Rectal smooth muscle tissue (tissue), 1 donor: ENCODE measurements at regions not wholly inside any gene's neighbourhood (a gene's known extent, or its start where the extent isn't known, plus 50 kb on each side); places are given as distances from the start of the nearest gene placed in this dataset.

Source experiments
- H3K27ac ChIP-seq: one replicate; pipeline ENCODE4 v1.7.0; 2013; ENCODE audit warnings: low read depth, low read length, inconsistent platforms
- H3K27me3 ChIP-seq: one replicate; pipeline ENCODE4 v1.7.0; 2013; ENCODE audit warnings: low read length; ENCODE audit not compliant: control insufficient read depth, insufficient read depth
- H3K36me3 ChIP-seq: one replicate; pipeline ENCODE4 v1.7.0; 2013; ENCODE audit warnings: low read length; ENCODE audit not compliant: control insufficient read depth, insufficient read depth
- H3K4me1 ChIP-seq: one replicate; pipeline ENCODE4 v1.7.0; 2013; ENCODE audit warnings: low read length; ENCODE audit not compliant: control insufficient read depth, insufficient read depth
- H3K4me3 ChIP-seq: one replicate; pipeline ENCODE4 v1.7.0; 2013; ENCODE audit warnings: low read length
- H3K9ac ChIP-seq: one replicate; pipeline ENCODE4 v1.7.0; 2013; ENCODE audit warnings: low read length

DNA sequence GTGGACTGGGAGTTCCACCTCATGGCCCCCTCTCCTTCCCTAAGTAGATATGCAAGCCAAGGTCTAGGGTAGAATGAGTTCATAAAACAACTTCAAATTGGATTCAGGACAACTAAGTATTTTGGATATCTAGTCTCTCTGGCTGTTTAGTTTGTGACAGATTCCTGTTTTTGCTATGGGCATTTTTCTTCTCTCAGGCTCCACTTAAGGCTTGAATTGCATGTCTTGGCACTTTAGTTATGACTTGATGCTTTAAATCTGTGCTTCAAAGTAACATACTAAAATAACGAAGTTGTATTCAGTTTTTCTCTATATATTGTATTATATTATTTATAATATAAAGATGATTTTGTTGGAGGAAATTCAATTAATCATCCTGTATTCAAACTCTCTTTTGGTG lies 873.4 kb upstream of the MBL2 start:
- Histone ChIP-seq H3K36me3 (no peaks in the 10 kb centered on the region), H3K4me1 (no peaks in the 10 kb centered on the region), H3K4me3 (no peak overlapping the region), H3K27me3 (no peaks in the 10 kb centered on the region), H3K27ac (no peak overlapping the region), H3K9ac (no peak overlapping the region)

DNA sequence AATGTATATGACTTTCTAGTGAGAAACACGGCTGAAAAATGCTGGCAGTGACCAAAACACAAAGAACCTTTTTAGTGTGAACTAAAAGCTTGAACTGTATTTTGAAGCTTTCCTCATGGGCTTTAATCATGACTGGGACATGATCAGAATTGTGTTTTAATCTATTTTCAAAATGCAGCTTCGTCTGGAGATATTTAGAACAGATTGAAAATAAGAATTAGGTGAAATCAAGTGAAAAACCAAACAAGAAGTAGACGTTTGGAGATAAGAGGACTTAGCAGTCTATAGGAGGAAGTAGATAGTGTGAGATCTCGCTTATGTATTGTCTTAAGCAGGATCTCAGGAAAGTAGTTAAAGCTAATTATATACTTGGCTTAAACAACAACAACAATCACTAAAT lies 865.4 kb upstream of the MBL2 start:
- Histone ChIP-seq H3K36me3 (no peaks in the 10 kb centered on the region), H3K27me3 (no peaks in the 10 kb centered on the region), H3K4me3 (no peak overlapping the region), H3K4me1 (no peaks in the 10 kb centered on the region), H3K9ac (no peak overlapping the region), H3K27ac (no peak overlapping the region)

DNA sequence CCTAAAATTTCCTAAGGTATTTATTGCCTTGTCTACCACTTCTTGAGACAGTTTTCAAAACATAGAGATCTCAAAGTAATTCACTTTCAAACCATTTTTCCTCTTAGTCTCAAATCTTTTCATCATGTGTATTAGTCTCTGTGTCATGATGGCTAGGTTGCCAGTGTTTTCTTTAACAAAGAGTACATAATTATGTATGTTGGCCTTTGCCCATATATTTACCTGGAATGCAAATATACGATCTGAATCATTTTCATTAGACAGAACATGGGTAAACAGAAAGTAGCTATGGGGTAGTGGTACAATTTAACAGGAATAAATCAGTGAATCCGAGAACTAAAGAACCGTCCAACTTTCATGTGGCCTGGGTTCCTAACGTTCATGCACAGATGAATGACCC lies 852.1 kb upstream of the MBL2 start:
- H3K27me3 ChIP-seq: no peaks in the 10 kb centered on the region
- no peak overlapping the region for H3K9ac ChIP-seq
- no peak overlapping the region for H3K4me3 ChIP-seq
- no peak overlapping the region for H3K27ac ChIP-seq
- H3K4me1 ChIP-seq: no peaks in the 10 kb centered on the region
- no peaks in the 10 kb centered on the region for H3K36me3 ChIP-seq

DNA sequence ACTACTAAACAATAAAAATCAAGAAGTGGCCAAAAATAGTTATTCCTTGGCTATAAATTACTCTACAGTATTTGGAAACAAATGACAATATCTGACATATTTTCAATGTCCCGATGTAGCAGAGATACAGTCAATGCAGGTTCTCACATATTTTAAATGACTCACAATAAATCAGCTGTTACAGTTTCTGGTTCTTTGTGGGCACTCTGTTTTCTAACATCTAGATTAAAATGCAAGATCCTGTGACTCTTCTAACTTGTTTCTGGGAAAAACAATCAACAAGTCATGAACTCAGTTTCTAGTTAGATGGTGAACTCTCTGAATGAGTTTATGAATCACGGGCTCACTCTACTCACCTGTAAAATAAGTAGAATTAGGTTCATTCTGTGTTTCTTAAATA lies 849.6 kb upstream of the MBL2 start:
- Histone ChIP-seq H3K9ac (no peak overlapping the region), H3K27ac (no peak overlapping the region)

DNA sequence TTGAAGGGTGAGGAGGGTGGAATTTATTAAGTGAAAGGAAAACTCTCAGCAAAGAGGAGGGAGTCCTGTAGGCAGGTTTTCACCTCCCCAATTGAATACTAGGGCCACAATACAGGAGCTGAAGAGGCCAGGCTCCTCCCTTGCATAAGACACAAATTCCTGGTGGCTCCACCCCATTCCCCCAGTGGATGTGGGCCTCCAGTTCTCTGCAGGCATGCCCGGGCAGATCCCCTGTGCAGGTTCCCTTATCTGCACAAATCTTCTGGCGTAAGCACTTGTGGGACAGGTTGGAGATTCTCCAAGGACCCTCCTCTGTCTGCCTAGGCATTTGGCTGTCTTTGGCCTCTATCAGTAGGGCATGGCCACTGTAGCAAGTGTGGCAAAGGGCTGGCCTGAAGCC lies 847.1 kb upstream of the MBL2 start:
- Histone ChIP-seq H3K4me3 (no peak overlapping the region), H3K9ac (no peak overlapping the region), H3K36me3 (no peaks in the 10 kb centered on the region)

More for the DNA sequence above, 849.6 kb upstream of the MBL2 start:
- Histone ChIP-seq H3K36me3 (no peaks in the 10 kb centered on the region), H3K4me1 (no peaks in the 10 kb centered on the region), H3K27me3 (no peaks in the 10 kb centered on the region), H3K4me3 (no peak overlapping the region)

DNA sequence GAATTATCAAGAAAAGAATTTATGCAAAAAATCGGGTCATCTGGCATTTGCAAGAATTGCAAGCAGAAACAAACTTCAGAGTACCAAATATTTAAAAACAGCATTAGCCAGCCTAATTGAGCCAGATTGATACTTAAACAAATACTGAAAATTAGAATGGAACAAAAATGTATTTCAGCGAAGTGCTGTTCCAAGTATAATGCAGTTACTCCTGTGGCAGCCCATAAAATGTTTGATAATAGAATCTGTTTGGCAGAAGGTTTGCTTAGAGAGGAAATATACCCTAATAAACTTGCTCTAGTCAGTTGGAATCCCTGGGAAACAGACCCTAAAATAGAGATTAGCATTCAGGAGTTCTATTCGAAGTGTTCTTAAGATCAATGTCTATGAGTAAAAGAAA lies 835.1 kb upstream of the MBL2 start:
- no peaks in the 10 kb centered on the region for H3K27me3 ChIP-seq
- no peak overlapping the region for H3K9ac ChIP-seq
- no peaks in the 10 kb centered on the region for H3K36me3 ChIP-seq
- H3K4me1 ChIP-seq: no peaks in the 10 kb centered on the region
- H3K27ac ChIP-seq: no peak overlapping the region
- H3K4me3 ChIP-seq: no peak overlapping the region

More for the DNA sequence above, 847.1 kb upstream of the MBL2 start:
- no peak overlapping the region for H3K27ac ChIP-seq
- no peaks in the 10 kb centered on the region for H3K4me1 ChIP-seq
- no peaks in the 10 kb centered on the region for H3K27me3 ChIP-seq

DNA sequence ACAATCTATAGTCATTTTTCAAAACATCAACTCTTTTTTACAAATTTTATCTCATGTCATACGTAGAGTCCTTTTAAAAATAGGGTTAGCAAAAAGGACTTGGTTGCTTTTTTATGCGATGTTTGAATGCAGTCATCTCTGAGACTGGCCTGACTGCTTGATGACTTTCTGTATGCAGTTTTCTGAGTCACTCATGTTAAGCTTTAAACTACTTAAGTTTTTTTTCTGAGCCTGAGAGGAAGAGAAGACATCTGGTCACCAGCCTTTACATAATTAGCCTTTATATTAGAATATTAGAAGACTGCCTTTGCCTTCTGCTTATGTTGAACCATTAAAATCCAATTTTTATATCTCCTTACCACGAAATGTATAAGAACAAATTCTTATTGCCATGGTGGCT lies 834.4 kb upstream of the MBL2 start:
- no peaks in the 10 kb centered on the region for H3K36me3 ChIP-seq
- H3K27me3 ChIP-seq: no peaks in the 10 kb centered on the region
- no peak overlapping the region for H3K9ac ChIP-seq
- no peak overlapping the region for H3K4me3 ChIP-seq
- H3K4me1 ChIP-seq: no peaks in the 10 kb centered on the region
- no peak overlapping the region for H3K27ac ChIP-seq

DNA sequence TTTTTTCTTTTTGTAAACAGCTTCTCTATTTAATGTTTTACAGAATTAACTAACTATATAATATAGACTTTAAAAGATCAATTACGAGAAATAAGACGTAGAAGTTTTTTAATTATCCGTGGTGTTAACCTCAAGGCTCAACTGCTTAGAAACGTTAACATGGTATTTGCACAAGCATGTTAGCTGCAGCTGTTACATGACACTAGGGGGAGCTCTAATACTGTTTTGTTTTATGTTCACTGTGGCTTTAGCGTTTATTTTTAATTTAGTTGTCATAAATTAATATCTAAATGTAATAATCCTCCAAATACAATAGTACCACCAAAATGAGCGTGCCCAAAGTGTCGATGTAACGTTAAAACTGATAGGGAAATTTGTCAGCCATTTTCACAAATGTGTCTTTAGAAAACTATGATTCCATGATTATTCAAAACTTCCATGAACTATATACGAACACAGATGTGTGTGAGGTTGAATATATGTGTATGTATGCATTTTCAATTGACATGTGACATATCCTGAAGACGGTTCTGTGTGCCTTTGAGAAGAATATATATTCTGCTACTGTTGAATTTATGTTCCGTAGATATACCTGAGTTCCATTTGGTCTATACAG lies 828.8 kb upstream of the MBL2 start:
- no peak overlapping the region for H3K27ac ChIP-seq
- H3K4me1 ChIP-seq: no peaks in the 10 kb centered on the region
- no peaks in the 10 kb centered on the region for H3K36me3 ChIP-seq
- no peaks in the 10 kb centered on the region for H3K27me3 ChIP-seq
- no peak overlapping the region for H3K9ac ChIP-seq
- H3K4me3 ChIP-seq: no peak overlapping the region

DNA sequence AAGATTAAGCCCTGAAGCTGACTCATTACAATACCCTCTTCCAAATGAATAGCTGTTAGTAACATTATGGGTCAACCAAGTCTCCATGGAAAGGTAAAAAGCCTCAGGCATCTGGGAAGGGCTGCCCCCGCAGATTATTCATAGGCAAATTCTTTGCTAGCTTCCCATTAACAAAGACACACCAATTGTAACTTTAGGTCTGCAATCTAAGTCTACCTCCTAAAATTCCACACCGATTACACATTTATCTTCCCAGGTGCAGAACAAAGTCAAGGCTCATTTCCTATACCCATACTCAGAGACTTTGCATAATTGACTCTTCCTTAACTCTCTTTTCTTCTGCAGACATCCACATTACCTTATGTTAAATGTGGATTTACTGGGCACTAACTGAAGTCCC lies 826.3 kb upstream of the MBL2 start:
- Histone ChIP-seq H3K4me3 (no peak overlapping the region), H3K4me1 (no peaks in the 10 kb centered on the region), H3K9ac (no peak overlapping the region), H3K27me3 (no peaks in the 10 kb centered on the region), H3K36me3 (no peaks in the 10 kb centered on the region), H3K27ac (no peak overlapping the region)

DNA sequence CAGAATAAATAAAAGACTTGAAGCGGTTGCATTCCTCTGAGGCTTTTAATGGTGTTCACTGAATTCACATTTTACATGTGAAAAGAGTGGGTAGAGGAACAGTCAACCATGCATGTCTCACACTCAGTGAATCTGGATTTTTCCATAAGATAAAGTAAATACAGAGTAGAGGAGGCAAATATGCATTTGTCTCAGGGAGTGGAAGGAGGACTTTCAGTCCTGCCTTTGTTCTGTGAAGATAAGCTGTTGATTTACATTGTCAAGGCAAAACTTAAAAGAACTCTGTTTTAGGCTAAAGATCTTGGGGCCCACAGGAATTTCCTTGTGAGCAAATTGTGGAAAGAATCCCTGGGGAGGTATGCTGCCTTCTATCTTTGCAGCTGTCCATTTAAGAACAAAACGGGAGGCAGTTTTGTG lies 825.3 kb upstream of the MBL2 start:
- H3K27ac ChIP-seq: no peak overlapping the region

DNA sequence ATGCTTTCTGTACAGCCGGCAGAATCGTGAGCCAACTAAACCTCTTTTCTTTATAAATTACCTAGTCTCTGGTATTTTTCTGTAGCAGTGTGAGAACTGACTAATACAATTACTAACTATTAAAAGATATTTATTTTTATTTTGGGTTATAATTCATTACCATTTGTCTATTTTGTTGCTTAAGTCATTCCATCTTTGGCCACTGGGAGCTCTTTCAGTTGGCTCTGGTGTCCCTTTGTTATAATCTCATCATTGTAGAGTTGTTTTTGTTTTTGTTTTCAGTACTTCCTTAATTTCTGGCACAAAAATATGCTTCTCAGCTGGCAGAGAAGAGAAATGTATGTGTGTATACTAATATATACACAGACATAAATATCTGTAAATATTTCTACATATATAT lies 807.9 kb upstream of the MBL2 start:
- Histone ChIP-seq H3K36me3 (no peaks in the 10 kb centered on the region), H3K27ac (no peak overlapping the region)

More for the DNA sequence above, 825.3 kb upstream of the MBL2 start:
- no peaks in the 10 kb centered on the region for H3K36me3 ChIP-seq
- no peak overlapping the region for H3K9ac ChIP-seq
- no peaks in the 10 kb centered on the region for H3K4me1 ChIP-seq
- no peaks in the 10 kb centered on the region for H3K27me3 ChIP-seq
- no peak overlapping the region for H3K4me3 ChIP-seq

DNA sequence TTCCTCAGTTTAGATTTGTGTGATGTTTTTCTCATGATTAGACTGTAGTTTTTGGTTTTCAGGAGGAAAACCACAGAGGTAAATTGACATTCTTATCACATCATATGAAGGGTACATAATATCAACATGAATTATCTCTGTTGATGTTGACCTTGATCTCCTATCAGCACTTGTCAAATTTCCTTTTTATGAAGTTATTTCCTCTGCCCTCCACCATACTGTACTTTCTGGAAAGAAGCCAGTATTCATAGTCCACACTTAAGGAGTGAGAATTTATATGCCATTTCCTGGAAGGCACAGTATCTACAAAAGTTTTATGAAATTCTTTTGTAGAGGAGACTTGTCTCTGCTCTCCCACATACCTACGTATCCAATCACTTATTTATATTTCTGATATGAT lies 807.2 kb upstream of the MBL2 start:
- H3K4me3 ChIP-seq: no peak overlapping the region
- H3K27ac ChIP-seq: no peak overlapping the region
- no peaks in the 10 kb centered on the region for H3K4me1 ChIP-seq
- H3K27me3 ChIP-seq: no peaks in the 10 kb centered on the region
- no peak overlapping the region for H3K9ac ChIP-seq
- no peaks in the 10 kb centered on the region for H3K36me3 ChIP-seq

More for the DNA sequence above, 807.9 kb upstream of the MBL2 start:
- Histone ChIP-seq H3K27me3 (no peaks in the 10 kb centered on the region), H3K9ac (no peak overlapping the region), H3K4me3 (no peak overlapping the region), H3K4me1 (no peaks in the 10 kb centered on the region)

DNA sequence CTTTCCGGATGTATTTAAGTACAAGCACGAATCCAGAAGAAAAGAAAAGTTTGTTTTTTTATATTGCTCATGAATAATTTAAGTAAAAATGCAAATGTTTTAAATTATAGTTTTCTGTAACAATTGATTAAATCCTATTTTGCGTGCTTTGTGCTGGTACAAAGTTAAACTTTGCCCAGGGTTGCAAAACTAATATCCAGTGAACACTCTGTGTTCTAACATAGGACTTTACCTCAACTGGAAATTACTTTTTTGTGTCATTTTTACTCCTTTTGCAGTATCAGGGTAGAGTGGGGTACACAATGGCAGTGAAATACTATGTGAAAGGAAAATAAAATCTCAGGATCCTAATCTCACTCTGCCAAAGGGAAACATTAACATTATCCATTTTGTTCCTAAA lies 801.4 kb upstream of the MBL2 start:
- no peaks in the 10 kb centered on the region for H3K4me1 ChIP-seq
- no peak overlapping the region for H3K4me3 ChIP-seq

More for the DNA sequence above, 801.4 kb upstream of the MBL2 start:
- H3K27ac ChIP-seq: no peak overlapping the region
- H3K27me3 ChIP-seq: no peaks in the 10 kb centered on the region
- no peaks in the 10 kb centered on the region for H3K36me3 ChIP-seq
- no peak overlapping the region for H3K9ac ChIP-seq
